Neuron (in vitro differentiated cells): ENCODE measurements at regions not wholly inside any gene's neighbourhood (a gene's known extent, or its start where the extent isn't known, plus 50 kb on each side); places are given as distances from the start of the nearest gene placed in this dataset.

Experiments
- H2AFZ ChIP-seq: one replicate; pipeline ENCODE4 v1.6.1; 2013; ENCODE audit warnings: low read depth, mild to moderate bottlenecking, inconsistent platforms, low read length, moderate library complexity
- H3K27me3 ChIP-seq: one replicate; pipeline ENCODE4 v1.6.1; 2013; ENCODE audit warnings: low read length; ENCODE audit not compliant: insufficient read depth
- H3K36me3 ChIP-seq: one replicate; pipeline ENCODE4 v1.6.1; 2013; ENCODE audit warnings: low read length; ENCODE audit not compliant: insufficient read depth
- H3K4me1 ChIP-seq: one replicate; pipeline ENCODE4 v1.6.1; 2013; ENCODE audit warnings: low read length; ENCODE audit not compliant: insufficient read depth
- H3K4me3 ChIP-seq: 2 replicates; pipeline ENCODE4 v1.5.1; 2013; ENCODE audit warnings: mild to moderate bottlenecking, low read length, moderate library complexity
- H3K9me3 ChIP-seq: one replicate; pipeline ENCODE4 v1.6.1; 2013; ENCODE audit warnings: low read length

DNA sequence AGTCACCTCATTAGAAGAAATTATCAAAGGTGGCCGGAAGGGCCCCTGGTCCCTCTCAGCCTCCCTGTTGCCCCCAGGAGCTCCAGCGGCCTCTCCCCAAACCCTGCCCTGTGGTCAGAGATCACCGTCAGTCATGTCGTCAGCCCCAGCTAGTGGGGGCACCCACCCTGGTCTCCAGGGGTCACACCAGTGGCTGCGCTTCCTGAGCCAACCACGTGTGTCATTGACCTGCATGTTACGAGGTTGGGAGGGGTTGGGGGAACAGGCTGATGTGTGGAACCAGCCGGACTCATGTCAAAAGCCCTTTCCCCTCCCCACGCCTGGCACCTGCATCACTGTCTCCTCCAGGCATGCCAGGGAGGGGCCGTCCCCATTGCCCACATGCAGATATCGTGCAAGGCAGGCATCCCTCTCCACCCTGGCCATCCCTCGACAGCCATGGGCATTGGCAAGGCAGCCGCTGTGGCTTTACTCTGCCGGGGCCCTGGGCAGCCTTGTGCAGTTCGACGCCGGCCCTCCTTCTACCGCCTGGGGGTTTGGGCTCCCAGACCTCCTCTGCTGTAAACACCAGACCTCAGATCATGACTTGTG, 128.7 kb downstream of the CRYAA start:
- H3K4me3 ChIP-seq = no peak overlapping the region
- H2AFZ ChIP-seq = no peak overlapping the region
- no peaks in the 10 kb centered on the region for H3K27me3 ChIP-seq
- no peaks in the 10 kb centered on the region for H3K4me1 ChIP-seq
- no peaks in the 10 kb centered on the region for H3K36me3 ChIP-seq
- peaks cover 5% of the 10 kb centered on the region for H3K9me3 ChIP-seq

DNA sequence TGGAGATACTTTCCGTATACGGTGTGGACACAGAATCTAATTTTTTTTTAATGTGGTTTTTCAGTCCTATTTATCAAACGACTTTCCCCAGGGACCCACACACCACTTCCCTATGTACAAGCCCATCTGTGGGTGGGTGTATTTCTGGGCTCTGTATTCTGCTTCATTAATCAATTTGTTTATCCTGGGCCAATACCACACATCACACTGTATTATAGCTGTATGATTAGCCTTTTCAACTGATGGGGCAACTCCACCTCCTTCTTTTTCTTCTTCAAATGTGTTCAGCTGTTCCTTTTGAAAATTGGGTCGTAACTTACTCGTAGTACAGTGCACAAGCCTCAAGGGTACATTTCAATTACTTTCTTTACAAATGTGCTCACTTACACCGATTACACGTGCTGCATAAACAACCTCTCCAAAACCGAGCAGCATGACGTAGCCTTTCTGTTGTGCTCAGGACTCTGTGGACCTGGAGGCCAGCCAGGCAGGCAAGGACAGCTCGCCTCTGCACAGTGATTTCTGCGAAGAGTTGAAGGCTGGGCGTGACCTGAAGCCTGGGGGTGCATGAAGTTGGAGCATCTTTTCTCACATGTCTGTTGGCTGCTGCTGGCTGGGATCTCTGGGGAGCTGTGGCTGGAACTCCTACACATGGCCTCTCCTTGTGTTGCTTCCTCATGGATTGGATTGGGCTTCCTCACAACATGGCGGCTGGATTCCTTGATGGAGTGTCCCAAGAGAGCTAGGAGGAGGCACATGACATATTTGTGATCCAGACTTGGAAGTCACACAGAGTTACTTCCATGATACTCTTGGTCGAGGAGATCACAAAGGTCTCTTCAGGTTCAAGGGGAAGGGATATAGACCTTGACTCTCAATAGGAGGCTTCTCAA, 126.5 kb downstream of the CRYAA start:
- Histone ChIP-seq H2AFZ (no peak overlapping the region), H3K9me3 (peaks cover 7% of the 10 kb centered on the region), H3K36me3 (no peaks in the 10 kb centered on the region), H3K4me3 (no peak overlapping the region), H3K4me1 (no peaks in the 10 kb centered on the region), H3K27me3 (no peaks in the 10 kb centered on the region)

DNA sequence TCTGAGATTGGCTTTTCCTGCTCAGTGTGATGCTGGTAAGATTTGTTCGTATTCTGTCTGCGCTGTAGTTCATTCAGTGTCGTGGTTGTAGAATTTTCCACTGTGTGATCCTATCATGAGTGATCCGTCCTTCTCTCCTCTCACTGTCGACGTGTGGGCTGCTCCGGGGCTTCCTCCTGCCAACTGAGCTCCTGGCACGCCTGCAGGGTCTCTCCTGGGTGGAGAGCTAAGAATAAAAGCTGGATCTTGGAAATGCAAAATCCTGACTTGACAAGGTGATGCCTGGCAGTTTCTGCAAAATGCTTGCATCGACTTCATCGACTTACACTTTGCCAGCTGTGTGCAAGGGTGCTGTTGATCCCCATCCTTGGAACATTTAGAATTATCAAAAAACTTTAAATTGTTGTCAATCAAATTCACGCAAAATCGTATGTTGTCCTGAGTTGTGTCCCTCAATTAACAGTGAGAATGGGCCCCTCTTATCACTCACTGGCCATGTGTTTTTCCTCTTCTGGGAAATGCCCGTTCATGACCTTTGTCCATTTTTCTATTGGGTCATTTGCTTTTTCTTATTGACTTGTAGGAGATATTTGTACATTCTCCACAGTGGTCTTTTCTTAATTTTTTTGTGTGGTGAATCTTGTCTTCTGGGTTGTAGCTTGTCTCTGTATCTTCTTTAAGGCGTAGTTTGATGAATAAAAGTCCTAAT, 125.5 kb downstream of the CRYAA start:
- Histone ChIP-seq H3K27me3 (no peaks in the 10 kb centered on the region), H3K4me1 (no peaks in the 10 kb centered on the region), H3K9me3 (peaks cover 7% of the 10 kb centered on the region), H2AFZ (no peak overlapping the region), H3K36me3 (no peaks in the 10 kb centered on the region), H3K4me3 (no peak overlapping the region)

DNA sequence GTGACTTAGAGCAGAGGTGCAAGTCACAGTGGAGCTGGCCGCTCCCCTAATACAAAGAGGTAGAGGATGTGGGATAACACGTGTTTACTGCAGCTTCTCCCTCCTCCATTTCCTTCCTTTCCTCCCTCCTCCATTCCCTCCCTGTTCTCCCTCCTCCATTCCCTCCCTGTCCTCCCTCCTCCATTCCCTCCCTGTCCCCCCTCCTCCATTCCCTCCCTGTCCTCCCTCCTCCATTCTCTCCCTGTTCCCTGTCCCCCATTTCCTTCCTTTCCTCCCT, 124.0 kb downstream of the CRYAA start:
- Histone ChIP-seq H3K4me1 (no peaks in the 10 kb centered on the region), H3K4me3 (no peak overlapping the region), H3K27me3 (no peaks in the 10 kb centered on the region), H3K36me3 (no peaks in the 10 kb centered on the region), H2AFZ (no peak overlapping the region), H3K9me3 (peaks cover 7% of the 10 kb centered on the region)

DNA sequence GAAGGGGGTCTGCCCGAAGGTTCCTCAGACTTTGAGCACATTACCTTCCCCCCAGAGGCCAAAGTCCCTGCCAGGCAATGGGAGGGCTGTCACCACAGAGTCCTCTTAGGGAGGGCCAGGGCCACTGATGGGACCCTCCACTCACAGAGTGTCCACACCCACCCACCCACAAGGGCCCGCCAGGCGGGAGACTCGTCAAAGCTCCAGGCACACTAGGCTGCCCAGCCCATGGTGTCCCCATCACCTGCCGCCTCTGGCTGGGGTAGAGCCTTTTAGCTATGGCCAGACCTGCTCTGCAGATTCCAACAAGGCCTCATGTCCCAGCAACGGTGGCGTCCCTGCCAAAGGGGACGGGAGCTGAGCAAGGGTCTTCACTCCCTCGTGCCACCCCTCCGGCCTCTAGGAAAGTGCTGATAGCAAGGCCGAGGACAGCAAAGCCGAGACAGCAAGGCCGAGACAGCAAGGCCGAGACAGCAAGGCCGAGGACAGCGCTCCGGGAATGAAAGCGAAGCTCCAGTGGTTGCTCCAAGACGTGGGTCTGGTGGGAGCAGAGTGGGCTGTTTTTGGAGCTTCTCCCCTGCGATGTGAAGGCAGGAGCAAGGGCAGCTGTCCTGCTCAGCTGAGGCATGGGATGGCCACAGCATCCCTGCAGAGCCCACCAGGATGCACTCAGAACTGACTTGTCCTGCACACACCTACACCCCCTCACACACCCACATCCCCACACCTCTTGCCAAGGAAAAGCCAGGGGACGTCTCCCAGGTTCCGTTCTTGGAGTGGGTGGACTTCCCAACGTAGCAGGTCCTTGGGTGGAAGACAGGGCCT, 123.4 kb downstream of the CRYAA start:
- peaks cover under 1% of the 10 kb centered on the region for H3K4me1 ChIP-seq
- H3K36me3 ChIP-seq = no peaks in the 10 kb centered on the region
- H3K27me3 ChIP-seq = no peaks in the 10 kb centered on the region

DNA sequence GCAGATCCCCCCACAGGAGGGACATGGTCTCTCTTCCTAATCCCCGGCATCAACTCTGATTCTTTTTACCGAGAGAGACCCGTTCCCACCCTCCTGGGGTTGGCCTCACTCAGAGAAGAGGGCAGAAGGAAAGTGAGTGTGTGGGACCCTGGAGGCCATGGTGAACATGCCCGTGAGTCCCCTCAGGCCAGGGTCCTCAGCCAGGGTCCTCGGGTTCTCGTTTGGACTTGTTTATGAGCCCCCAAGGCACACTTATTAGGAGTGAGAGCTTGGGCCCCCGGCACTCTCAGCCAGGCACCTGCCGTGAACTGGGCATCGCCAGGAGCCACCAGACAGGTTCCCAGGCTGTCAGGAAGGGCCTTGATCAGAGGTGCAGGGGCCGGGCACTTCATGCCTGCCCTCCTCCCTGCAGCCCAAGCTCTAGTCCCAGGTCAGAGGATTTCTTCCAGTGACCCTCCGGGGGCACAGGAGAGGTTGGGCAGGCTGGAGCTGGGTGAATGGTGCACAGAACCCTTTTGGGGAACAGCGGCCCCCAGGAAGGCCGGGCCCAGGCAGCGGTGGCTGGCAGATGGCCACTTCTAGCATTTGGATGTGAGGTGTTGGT, 122.6 kb downstream of the CRYAA start:
- Histone ChIP-seq H3K9me3 (peaks cover 6% of the 10 kb centered on the region), H3K27me3 (no peaks in the 10 kb centered on the region), H3K4me1 (peaks cover 2% of the 10 kb centered on the region), H2AFZ (no peak overlapping the region), H3K36me3 (no peaks in the 10 kb centered on the region), H3K4me3 (no peak overlapping the region)

More for the DNA sequence above, 123.4 kb downstream of the CRYAA start:
- Histone ChIP-seq H3K9me3 (peaks cover 7% of the 10 kb centered on the region), H3K4me3 (no peak overlapping the region), H2AFZ (no peak overlapping the region)

DNA sequence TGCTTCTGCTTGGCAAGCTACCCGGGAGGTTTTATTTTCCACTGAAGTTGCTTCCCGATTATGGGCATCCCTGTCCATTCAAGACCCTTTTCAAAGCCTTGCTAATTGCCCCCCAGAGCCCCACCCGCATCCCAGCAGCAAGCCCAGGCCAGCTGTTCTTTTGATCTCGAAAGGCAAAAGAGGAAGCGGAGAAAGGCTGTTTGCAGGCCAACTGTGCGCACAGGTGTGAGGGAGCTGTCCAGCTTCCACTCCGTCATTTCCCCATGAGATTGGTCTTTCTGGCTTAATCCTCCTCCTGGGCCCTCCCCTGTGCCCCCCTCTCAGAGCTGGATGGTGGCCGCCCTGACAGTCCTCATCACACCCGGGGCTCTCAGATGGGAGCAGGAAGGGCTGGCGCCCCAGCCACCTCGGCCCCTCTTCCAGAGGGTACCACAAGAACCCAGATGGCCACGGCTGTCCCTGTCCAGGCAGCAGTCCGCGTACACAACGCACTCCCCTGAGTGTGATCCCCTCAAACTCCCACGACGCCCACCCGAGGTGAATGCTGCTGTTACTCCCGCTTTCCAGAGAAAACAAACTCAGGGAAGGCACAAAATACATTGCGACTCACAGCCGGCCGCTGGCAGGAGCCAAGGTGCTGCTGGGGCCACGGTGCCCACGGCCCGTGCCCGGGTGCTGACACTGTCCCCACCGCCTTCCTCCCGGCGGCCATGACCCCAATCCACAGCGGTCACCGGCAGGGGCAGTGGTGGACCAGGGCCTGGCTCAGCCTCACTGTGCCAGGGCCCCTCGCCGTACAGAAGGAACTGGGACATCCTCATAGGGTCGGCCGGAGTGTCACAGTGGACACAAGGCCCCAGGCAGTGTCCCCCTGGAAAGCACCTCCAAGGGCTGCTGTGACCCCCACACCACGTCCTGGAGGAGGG, 121.9 kb downstream of the CRYAA start:
- no peak overlapping the region for H3K4me3 ChIP-seq
- no peaks in the 10 kb centered on the region for H3K36me3 ChIP-seq
- no peak overlapping the region for H2AFZ ChIP-seq
- peaks cover 4% of the 10 kb centered on the region for H3K9me3 ChIP-seq
- H3K27me3 ChIP-seq = no peaks in the 10 kb centered on the region
- peaks cover 2% of the 10 kb centered on the region for H3K4me1 ChIP-seq

DNA sequence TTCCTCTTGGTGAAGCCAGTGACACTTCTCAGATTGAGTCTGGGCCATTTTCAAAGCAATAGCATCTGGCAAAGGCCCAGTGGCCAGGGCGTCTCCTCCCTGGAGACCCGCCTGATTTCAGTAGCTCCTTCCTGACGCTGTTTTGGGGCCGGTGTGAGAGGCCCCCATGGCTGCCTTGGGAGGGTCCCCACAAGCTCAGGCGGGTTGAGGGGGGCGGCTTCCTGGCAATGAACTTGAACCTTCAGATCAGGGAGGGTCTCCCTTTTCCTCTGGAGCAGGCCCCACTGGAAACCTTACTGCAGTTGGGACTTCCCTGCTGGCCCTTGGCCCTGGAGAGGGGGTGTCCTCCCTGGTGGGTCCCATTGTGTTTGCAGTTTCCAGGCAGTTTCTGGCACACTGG, 121.2 kb downstream of the CRYAA start:
- Histone ChIP-seq H3K4me3 (no peak overlapping the region), H2AFZ (no peak overlapping the region), H3K27me3 (no peaks in the 10 kb centered on the region), H3K4me1 (peaks cover 2% of the 10 kb centered on the region), H3K36me3 (no peaks in the 10 kb centered on the region), H3K9me3 (peaks cover 3% of the 10 kb centered on the region)

DNA sequence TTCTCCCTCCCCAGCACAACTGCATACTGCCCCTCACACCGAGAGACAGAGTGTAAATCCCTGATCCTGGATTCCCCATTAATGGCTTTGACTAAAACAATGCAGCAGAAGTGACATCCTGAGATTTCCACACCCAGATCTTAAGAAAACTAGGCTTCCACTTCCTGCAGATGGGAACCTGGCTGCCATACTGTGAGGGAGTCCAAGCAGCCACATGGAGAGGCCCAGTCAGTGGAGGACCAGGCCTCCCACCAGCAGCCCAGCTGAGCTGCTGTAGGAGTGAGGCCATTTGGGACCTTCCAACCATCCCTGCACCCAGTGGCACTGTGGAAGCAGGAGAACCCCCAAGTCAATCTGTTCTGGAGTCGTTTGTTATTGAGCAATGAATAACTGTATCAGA, 120.6 kb downstream of the CRYAA start:
- Histone ChIP-seq H3K9me3 (peaks cover 3% of the 10 kb centered on the region), H3K27me3 (no peaks in the 10 kb centered on the region), H3K4me1 (peaks cover 2% of the 10 kb centered on the region), H2AFZ (no peak overlapping the region), H3K4me3 (no peak overlapping the region), H3K36me3 (no peaks in the 10 kb centered on the region)

DNA sequence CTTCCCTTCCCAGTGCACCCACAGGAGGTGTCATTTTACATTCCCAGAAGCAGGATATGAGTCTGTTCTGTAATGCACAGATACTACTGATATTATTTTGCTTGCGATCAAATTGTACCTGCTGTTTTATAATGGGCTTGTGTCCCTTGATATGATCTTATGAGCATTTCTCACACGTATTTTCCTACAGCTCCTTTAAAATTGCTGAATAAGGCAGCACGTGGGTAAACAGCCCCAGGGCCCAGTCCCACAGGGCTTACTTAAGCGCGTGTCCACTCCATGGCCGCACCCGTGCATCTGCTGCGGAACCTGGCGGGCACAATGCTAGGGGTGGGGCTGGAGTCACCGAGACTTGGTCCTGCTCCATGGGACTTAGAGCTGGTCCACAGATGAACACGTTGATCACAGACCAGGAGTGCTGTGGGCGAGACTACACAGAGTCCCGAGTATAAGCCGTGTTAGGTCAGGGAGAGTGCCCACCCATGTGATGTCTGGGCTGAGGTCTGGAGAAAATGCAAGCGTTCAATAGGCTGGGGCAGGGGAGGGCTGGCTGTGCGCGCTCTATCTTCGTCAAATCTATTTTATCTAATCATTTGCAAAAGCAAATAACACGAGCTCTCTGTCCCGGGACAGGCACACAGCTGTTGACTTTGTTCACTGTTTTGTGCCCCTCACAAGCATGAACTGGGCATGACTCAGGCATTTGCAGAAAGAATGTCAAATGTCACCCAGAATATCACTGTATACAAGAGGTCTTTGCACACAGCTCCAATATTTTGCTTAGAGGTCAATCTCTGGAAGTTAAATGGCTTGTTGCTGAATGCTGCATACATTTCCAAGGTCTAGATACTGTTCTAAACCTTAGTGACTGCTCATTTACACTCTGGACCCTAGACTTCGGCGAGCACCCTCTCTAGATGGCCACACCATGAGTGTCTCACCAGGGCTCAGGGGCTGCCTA, 119.3 kb downstream of the CRYAA start:
- no peak overlapping the region for H2AFZ ChIP-seq
- H3K27me3 ChIP-seq = no peaks in the 10 kb centered on the region
- no peaks in the 10 kb centered on the region for H3K36me3 ChIP-seq
- no peak overlapping the region for H3K4me3 ChIP-seq
- H3K4me1 ChIP-seq = peaks cover 2% of the 10 kb centered on the region
- H3K9me3 ChIP-seq = peaks cover 3% of the 10 kb centered on the region

DNA sequence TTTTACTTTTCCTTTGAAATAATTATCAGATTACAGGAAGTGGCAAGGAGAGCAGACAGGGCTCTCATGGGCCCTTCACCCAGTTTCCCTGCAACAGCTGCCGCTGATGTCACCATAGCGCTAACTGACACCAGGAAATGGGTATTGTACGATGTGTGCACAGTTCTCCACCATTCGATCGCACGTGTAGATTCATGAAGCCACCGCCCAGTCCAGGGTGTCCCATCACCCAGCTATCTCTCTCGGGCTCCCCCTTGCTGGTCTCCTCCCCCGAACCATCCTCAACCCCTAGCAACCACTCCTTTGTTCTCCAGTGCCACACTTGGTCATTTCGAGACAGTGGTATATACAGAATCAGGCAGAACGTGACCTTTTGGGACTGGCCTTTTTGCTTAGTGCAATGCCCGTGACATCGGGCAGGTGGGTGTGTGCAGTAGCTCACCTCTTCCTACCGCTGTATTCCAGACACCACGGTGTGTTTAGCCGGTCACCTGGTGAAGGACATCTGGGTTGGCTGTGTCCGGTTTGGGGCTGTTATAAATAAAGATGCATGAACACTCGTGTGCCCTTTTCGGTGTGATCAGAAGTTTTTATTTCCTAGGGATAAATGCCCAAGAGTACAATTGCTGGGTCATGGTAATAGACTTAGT, 118.4 kb downstream of the CRYAA start:
- Histone ChIP-seq H3K4me3 (no peak overlapping the region), H3K27me3 (no peaks in the 10 kb centered on the region), H3K4me1 (peaks cover 2% of the 10 kb centered on the region), H3K36me3 (no peaks in the 10 kb centered on the region), H2AFZ (no peak overlapping the region), H3K9me3 (peaks cover under 1% of the 10 kb centered on the region)
